ENCODE measurements at regions not wholly inside any gene's neighbourhood (a gene's known extent, or its start where the extent isn't known, plus 50 kb on each side); places are given as distances from the start of the nearest gene placed in this dataset.

DNA sequence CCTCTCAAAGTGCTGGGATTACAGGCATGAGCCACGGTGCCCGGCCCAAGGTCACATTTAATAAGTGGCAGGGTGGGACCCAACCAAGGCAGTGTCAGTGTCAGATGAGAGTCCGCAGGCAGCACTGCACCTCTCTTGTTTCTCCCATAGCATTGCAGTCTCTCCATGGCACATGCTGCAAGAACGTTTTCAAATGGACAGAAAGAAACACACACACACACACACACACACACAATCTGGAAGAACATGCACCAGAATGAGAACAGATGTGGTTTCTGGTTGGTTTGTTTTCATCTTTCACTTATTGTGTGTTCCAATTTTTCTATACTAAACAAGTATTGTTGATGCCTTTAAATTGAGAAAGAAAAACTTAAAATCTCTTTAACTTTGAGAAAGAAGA lies 126.5 kb downstream of the SYF2 start:
- Histone ChIP-seq H3K4me3 (ENCODE audit: low read depth, low read length) (no peak overlapping the region), H3K27me3 (ENCODE audit: control insufficient read depth, insufficient read depth, low read length) (no peaks in the 10 kb centered on the region), H3K36me3 (ENCODE audit: control insufficient read depth, insufficient read depth, low read length) (no peaks in the 10 kb centered on the region), H3K9me3 (ENCODE audit: control insufficient read depth, insufficient read depth, low read length) (peaks cover 3% of the 10 kb centered on the region; the same call in 1 of the 2 replicates), H3K27ac (ENCODE audit: low read depth, low read length) (no peak overlapping the region), H3K9ac (ENCODE audit: low read depth, low read length) (no peak overlapping the region), H3K4me1 (ENCODE audit: control insufficient read depth, insufficient read depth, low read length) (no peaks in the 10 kb centered on the region)

- Histone ChIP-seq H3K9ac (ENCODE audit: low read depth, low read length) (no peak overlapping the region), H3K9me3 (ENCODE audit: control insufficient read depth, insufficient read depth, low read length) (peaks cover 3% of the 10 kb centered on the region; the same call in 1 of the 2 replicates), H3K27me3 (ENCODE audit: control insufficient read depth, insufficient read depth, low read length) (no peaks in the 10 kb centered on the region), H3K4me1 (ENCODE audit: control insufficient read depth, insufficient read depth, low read length) (no peaks in the 10 kb centered on the region), H3K4me3 (ENCODE audit: low read depth, low read length) (no peak overlapping the region), H3K36me3 (ENCODE audit: control insufficient read depth, insufficient read depth, low read length) (no peaks in the 10 kb centered on the region), H3K27ac (ENCODE audit: low read depth, low read length) (no peak overlapping the region)
Measured at GRCh38 chr1:25104932-25105561, 127.3 kb downstream of the SYF2 start.

DNA sequence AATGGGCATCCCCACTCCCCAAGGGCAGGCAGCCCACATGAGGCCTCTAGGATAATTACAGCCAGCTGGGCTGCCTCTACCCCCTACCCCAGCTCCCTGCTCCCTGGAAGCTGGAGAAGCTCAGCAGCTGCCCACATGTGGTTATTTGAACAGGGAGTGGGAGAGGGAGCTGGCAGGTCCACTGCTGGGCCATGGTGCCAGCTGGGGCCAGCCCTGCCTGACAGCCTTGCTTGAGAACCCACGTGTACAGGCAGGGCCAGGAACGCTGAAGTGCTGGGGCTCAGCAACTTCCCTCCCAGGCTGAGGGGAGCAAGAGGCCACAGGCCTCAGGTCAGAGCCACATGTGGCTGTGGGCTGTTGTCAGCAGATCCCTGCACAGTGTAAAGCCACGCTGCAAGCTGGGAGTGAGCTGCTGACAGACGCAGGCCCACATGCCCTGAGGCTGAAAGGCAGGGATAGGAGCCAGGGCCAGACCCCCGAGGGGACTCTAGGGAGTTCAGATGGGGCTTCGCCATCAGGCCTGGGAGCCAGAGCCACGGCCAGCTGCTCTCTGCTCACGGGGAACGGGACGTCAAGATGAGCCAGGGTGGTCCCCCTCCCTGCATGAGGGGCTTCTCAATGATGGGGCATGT lies 129.0 kb downstream of the SYF2 start:
- H3K9ac ChIP-seq (ENCODE audit: low read depth, low read length): no peak overlapping the region

DNA sequence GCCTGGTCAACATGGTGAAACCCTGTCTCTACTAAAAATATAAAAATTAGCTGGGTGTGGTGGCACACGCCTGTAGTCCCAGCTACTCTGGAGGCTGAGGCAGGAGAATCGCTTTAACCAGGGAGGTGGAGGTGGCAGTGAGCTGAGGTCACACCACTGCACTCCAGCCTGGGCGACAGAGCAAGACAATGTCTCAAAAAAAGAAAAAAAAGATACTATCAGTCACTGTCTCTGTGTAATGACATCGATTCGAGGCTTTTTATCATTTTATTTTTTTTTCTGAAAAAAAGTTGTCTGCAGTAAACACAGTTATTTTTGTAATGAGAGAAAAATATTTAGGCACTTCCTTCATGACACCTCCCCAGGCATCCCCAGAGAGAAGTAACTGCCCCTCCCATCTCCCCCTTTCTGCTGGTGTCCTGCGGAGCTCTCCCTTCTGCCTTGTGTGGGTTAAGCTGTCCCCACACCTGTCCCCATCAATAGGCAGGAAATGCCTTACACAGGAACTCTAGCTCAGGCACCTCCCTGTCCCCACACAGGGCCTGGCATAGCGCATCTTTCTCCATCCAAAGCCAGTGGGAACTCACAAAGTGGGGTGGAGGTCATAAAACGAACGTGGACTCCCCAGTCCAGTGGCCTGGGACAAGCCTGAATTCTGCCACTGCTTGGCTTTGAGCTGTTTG lies 132.0 kb downstream of the SYF2 start:
- no peak overlapping the region for H3K4me3 ChIP-seq (ENCODE audit: low read depth, low read length)
- H3K27me3 ChIP-seq (ENCODE audit: control insufficient read depth, insufficient read depth, low read length): no peaks in the 10 kb centered on the region
- H3K9me3 ChIP-seq (ENCODE audit: control insufficient read depth, insufficient read depth, low read length): no peaks in the 10 kb centered on the region
- no peaks in the 10 kb centered on the region for H3K4me1 ChIP-seq (ENCODE audit: control insufficient read depth, insufficient read depth, low read length)
- H3K9ac ChIP-seq (ENCODE audit: low read depth, low read length): no peak overlapping the region
- H3K36me3 ChIP-seq (ENCODE audit: control insufficient read depth, insufficient read depth, low read length): no peaks in the 10 kb centered on the region
- H3K27ac ChIP-seq (ENCODE audit: low read depth, low read length): no peak overlapping the region

More for the DNA sequence above, 129.0 kb downstream of the SYF2 start:
- Histone ChIP-seq H3K4me3 (ENCODE audit: low read depth, low read length) (no peak overlapping the region), H3K4me1 (ENCODE audit: control insufficient read depth, insufficient read depth, low read length) (no peaks in the 10 kb centered on the region), H3K36me3 (ENCODE audit: control insufficient read depth, insufficient read depth, low read length) (no peaks in the 10 kb centered on the region), H3K27me3 (ENCODE audit: control insufficient read depth, insufficient read depth, low read length) (no peaks in the 10 kb centered on the region), H3K27ac (ENCODE audit: low read depth, low read length) (no peak overlapping the region), H3K9me3 (ENCODE audit: control insufficient read depth, insufficient read depth, low read length) (no peaks in the 10 kb centered on the region)

GRCh38 chr1:25099343-25099951 lies 132.9 kb downstream of the SYF2 start:
- Histone ChIP-seq H3K36me3 (ENCODE audit: control insufficient read depth, insufficient read depth, low read length) (no peaks in the 10 kb centered on the region), H3K4me3 (ENCODE audit: low read depth, low read length) (no peak overlapping the region), H3K9me3 (ENCODE audit: control insufficient read depth, insufficient read depth, low read length) (no peaks in the 10 kb centered on the region), H3K9ac (ENCODE audit: low read depth, low read length) (no peak overlapping the region), H3K27me3 (ENCODE audit: control insufficient read depth, insufficient read depth, low read length) (no peaks in the 10 kb centered on the region), H3K27ac (ENCODE audit: low read depth, low read length) (no peak overlapping the region), H3K4me1 (ENCODE audit: control insufficient read depth, insufficient read depth, low read length) (no peaks in the 10 kb centered on the region)

DNA sequence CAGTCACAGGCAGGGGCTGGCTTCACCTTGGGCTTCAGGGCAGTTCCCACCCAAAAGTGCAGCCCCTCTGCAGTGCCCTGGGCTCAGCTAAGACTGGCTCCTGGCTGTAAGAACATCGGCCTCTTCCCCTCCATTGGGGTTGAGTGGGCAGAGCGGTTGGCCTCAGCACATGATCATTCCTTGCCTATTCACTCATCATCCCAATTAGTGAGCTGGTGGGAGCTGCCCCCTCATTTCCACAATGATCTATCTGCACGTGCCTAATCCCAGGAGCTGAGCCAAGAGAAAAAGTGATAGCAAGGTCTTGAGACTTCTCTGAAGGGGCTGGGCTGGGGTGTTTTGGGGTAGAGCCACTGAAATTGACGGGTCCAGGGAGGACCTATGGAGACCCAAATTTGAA lies 133.6 kb downstream of the SYF2 start:
- Histone ChIP-seq H3K4me1 (ENCODE audit: control insufficient read depth, insufficient read depth, low read length) (no peaks in the 10 kb centered on the region), H3K4me3 (ENCODE audit: low read depth, low read length) (no peak overlapping the region), H3K9me3 (ENCODE audit: control insufficient read depth, insufficient read depth, low read length) (no peaks in the 10 kb centered on the region), H3K36me3 (ENCODE audit: control insufficient read depth, insufficient read depth, low read length) (no peaks in the 10 kb centered on the region), H3K9ac (ENCODE audit: low read depth, low read length) (no peak overlapping the region), H3K27me3 (ENCODE audit: control insufficient read depth, insufficient read depth, low read length) (no peaks in the 10 kb centered on the region), H3K27ac (ENCODE audit: low read depth, low read length) (no peak overlapping the region)

GRCh38 chr1:25096307-25097150 lies 135.8 kb downstream of the SYF2 start:
- no peaks in the 10 kb centered on the region for H3K27me3 ChIP-seq (ENCODE audit: control insufficient read depth, insufficient read depth, low read length)
- no peak overlapping the region for H3K9ac ChIP-seq (ENCODE audit: low read depth, low read length)
- H3K9me3 ChIP-seq (ENCODE audit: control insufficient read depth, insufficient read depth, low read length): no peaks in the 10 kb centered on the region
- H3K4me3 ChIP-seq (ENCODE audit: low read depth, low read length): no peak overlapping the region
- no peaks in the 10 kb centered on the region for H3K4me1 ChIP-seq (ENCODE audit: control insufficient read depth, insufficient read depth, low read length)
- no peaks in the 10 kb centered on the region for H3K36me3 ChIP-seq (ENCODE audit: control insufficient read depth, insufficient read depth, low read length)
- no peak overlapping the region for H3K27ac ChIP-seq (ENCODE audit: low read depth, low read length)

GRCh38 chr1:25095635-25096200 lies 136.6 kb downstream of the SYF2 start:
- H3K36me3 ChIP-seq (ENCODE audit: control insufficient read depth, insufficient read depth, low read length): no peaks in the 10 kb centered on the region
- H3K27ac ChIP-seq (ENCODE audit: low read depth, low read length): no peak overlapping the region
- no peaks in the 10 kb centered on the region for H3K4me1 ChIP-seq (ENCODE audit: control insufficient read depth, insufficient read depth, low read length)
- no peaks in the 10 kb centered on the region for H3K27me3 ChIP-seq (ENCODE audit: control insufficient read depth, insufficient read depth, low read length)
- H3K4me3 ChIP-seq (ENCODE audit: low read depth, low read length): no peak overlapping the region
- no peaks in the 10 kb centered on the region for H3K9me3 ChIP-seq (ENCODE audit: control insufficient read depth, insufficient read depth, low read length)
- H3K9ac ChIP-seq (ENCODE audit: low read depth, low read length): no peak overlapping the region

- H3K27me3 ChIP-seq (ENCODE audit: control insufficient read depth, insufficient read depth, low read length): no peaks in the 10 kb centered on the region
- H3K4me1 ChIP-seq (ENCODE audit: control insufficient read depth, insufficient read depth, low read length): no peaks in the 10 kb centered on the region
- H3K4me3 ChIP-seq (ENCODE audit: low read depth, low read length): no peak overlapping the region
- no peaks in the 10 kb centered on the region for H3K36me3 ChIP-seq (ENCODE audit: control insufficient read depth, insufficient read depth, low read length)
- H3K9me3 ChIP-seq (ENCODE audit: control insufficient read depth, insufficient read depth, low read length): no peaks in the 10 kb centered on the region
- H3K27ac ChIP-seq (ENCODE audit: low read depth, low read length): no peak overlapping the region
- H3K9ac ChIP-seq (ENCODE audit: low read depth, low read length): no peak overlapping the region
Measured at GRCh38 chr1:25094995-25095394, 137.3 kb downstream of the SYF2 start.

DNA sequence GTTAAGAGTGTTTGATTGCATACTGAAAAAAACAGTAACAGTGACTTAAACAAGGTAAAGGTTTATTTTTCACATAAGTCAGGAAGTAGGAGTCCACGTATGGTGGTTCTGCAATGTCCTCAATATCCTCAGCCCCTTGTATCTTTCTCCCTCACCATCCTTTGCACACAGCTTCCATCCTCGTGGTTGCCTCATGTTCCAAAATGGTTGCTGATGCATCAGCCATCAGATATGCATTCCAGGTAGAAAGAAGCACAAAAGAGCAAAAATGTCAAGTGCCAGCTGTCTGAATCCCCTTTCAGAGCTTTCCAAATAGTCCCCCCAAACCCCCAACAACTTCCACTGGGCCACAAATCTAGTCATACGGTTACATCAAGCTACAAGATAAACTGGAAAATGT lies 138.1 kb downstream of the SYF2 start:
- Histone ChIP-seq H3K27ac (ENCODE audit: low read depth, low read length) (no peak overlapping the region), H3K36me3 (ENCODE audit: control insufficient read depth, insufficient read depth, low read length) (no peaks in the 10 kb centered on the region), H3K9ac (ENCODE audit: low read depth, low read length) (no peak overlapping the region), H3K4me1 (ENCODE audit: control insufficient read depth, insufficient read depth, low read length) (no peaks in the 10 kb centered on the region), H3K9me3 (ENCODE audit: control insufficient read depth, insufficient read depth, low read length) (no peaks in the 10 kb centered on the region), H3K4me3 (ENCODE audit: low read depth, low read length) (no peak overlapping the region), H3K27me3 (ENCODE audit: control insufficient read depth, insufficient read depth, low read length) (no peaks in the 10 kb centered on the region)
